SK-N-SH (cell line): ENCODE measurements at regions not wholly inside any gene's neighbourhood (a gene's known extent, or its start where the extent isn't known, plus 50 kb on each side); places are given as distances from the start of the nearest gene placed in this dataset.

Experiments
- CTCF ChIA-PET: fragments of 300-600, 350-600 bp; formaldehyde crosslinking; extraction: SDS; loops from one replicate; lab custom pipeline; 2021; lab: Yijun Ruan, JAX
- POLR2A ChIA-PET: fragments of 350-600 bp; sonication (Branson Sonifier 250); formaldehyde crosslinking; extraction: SDS; loops from one replicate; lab custom pipeline; 2020; ENCODE audit warnings: antibody characterized with exemption, inconsistent platforms; lab: Yijun Ruan, JAX
- DNase-seq: peaks from one replicate; pipeline ENCODE4 v3.0.0; 2012
- H2AFZ ChIP-seq: fragments of 200-600 bp; sonication (generic); 2 replicates; pipeline ENCODE4 v1.8.1; 2016; ENCODE audit warnings: antibody characterized with exemption, mild to moderate bottlenecking, low read depth
- H3F3A ChIP-seq: fragments of 200-600 bp; sonication (generic); replicated peaks from 2 replicates; pipeline ENCODE3; 2016; ENCODE audit warnings: antibody characterized with exemption, mild to moderate bottlenecking; ENCODE audit not compliant: insufficient read depth
- H3K27ac ChIP-seq, 2 experiments: fragments of 200-500 bp in 1 of 2; fragments of 200-600 bp in 1 of 2; sonication (Bioruptor generic) in 1 of 2; sonication (generic), shearing (Covaris generic) in 1 of 2; 2 replicates each; pipeline versions ENCODE4 v1.5.1 to v1.6.1; 2014 to 2016; ENCODE audit warnings: low read depth in 2 of 2, inconsistent platforms in 1 of 2, low read length in 1 of 2, mild to moderate bottlenecking in 1 of 2, mixed read lengths in 1 of 2
- H3K27me3 ChIP-seq: fragments of 200-600 bp; sonication (generic), shearing (Covaris generic); 2 replicates; pipeline ENCODE4 v1.6.1; 2016; ENCODE audit warnings: mixed run types; ENCODE audit not compliant: insufficient read depth
- H3K36me3 ChIP-seq, 2 experiments: fragments of 200-500 bp in 1 of 2; fragments of 200-600 bp in 1 of 2; sonication (Bioruptor generic) in 1 of 2; sonication (generic) in 1 of 2; replicated peaks in 1 of 2; 2 replicates each; pipeline versions ENCODE3 to v1.5.1; 2014 to 2016; ENCODE audit warnings: low read length in 1 of 2, mild to moderate bottlenecking in 1 of 2; ENCODE audit not compliant: insufficient read depth in 2 of 2, control insufficient read depth in 1 of 2
- H3K4me1 ChIP-seq, 2 experiments: fragments of 200-500 bp in 1 of 2; fragments of 200-600 bp in 1 of 2; sonication (Bioruptor generic) in 1 of 2; sonication (generic), shearing (Covaris generic) in 1 of 2; 2 replicates each; pipeline versions ENCODE4 v1.5.1 to v1.6.1; 2014 to 2016; ENCODE audit warnings: low read depth in 1 of 2, low read length in 1 of 2, mixed run types in 1 of 2; ENCODE audit not compliant: insufficient read depth in 2 of 2, control insufficient read depth in 1 of 2
- H3K4me2 ChIP-seq: fragments of 200-600 bp; sonication (generic), shearing (Covaris generic); 2 replicates; pipeline ENCODE4 v1.6.1; 2017; ENCODE audit warnings: mixed run types
- H3K4me3 ChIP-seq, 2 experiments: fragments of 200-500 bp in 1 of 2; fragments of 200-600 bp in 1 of 2; sonication (Bioruptor generic) in 1 of 2; sonication (generic), shearing (Covaris generic) in 1 of 2; 2 replicates each; pipeline versions ENCODE4 v1.5.1 to v1.8.1; 2014 to 2016; ENCODE audit warnings: low read depth in 2 of 2, inconsistent platforms in 1 of 2, low read length in 1 of 2, mild to moderate bottlenecking in 1 of 2, mixed read lengths in 1 of 2, moderate library complexity in 1 of 2
- H3K79me2 ChIP-seq: fragments of 200-600 bp; sonication (generic); 2 replicates; pipeline ENCODE4 v1.8.1; 2017; ENCODE audit warnings: mild to moderate bottlenecking; ENCODE audit not compliant: insufficient read depth
- H3K9ac ChIP-seq: fragments of 200-600 bp; sonication (generic); 2 replicates; pipeline ENCODE4 v1.6.1; 2017; ENCODE audit warnings: mixed run types
- H3K9me2 ChIP-seq: fragments of 200-600 bp; sonication (generic); 2 replicates; pipeline ENCODE4 v1.6.1; 2017; ENCODE audit warnings: mixed run types
- H3K9me3 ChIP-seq: fragments of 200-600 bp; sonication (generic); 2 replicates; pipeline ENCODE4 v1.6.1; 2017; ENCODE audit warnings: mixed run types, mild to moderate bottlenecking, moderate library complexity
- H4K20me1 ChIP-seq: fragments of 200-600 bp; sonication (generic); 2 replicates; pipeline ENCODE4 v1.6.1; 2017; ENCODE audit warnings: mild to moderate bottlenecking, mixed run types; ENCODE audit not compliant: insufficient read depth
- CHD2 ChIP-seq: fragments of 150-350 bp; IDR thresholded peaks from 2 replicates; pipeline ENCODE4 v1.6.1; 2018; ENCODE audit warnings: low read length; ENCODE audit not compliant: partially characterized antibody
- CTCF ChIP-seq: fragments of 200-600 bp; sonication (generic); IDR thresholded peaks from 2 replicates; pipeline ENCODE4 v1.6.1; 2017; ENCODE audit warnings: antibody characterized with exemption, mild to moderate bottlenecking, moderate library complexity
- ELF1 ChIP-seq: IDR thresholded peaks from 2 replicates; pipeline ENCODE4 v1.4.0; 2012
- EP300 ChIP-seq, 2 experiments: IDR thresholded peaks; 2 replicates each; pipeline versions ENCODE4 v1.4.0 to v1.6.1; 2012; ENCODE audit warnings: borderline replicate concordance in 1 of 2, low read depth in 1 of 2, low read length in 1 of 2
- EZH2phosphoT487 ChIP-seq: fragments of 200-600 bp; sonication (generic); IDR thresholded peaks from 2 replicates; pipeline ENCODE4 v1.6.1; 2017; ENCODE audit warnings: low read depth, mixed run types, mild to moderate bottlenecking, antibody characterized with exemption, moderate library complexity, borderline replicate concordance
- FOXJ3 ChIP-seq: sonication (generic); formaldehyde crosslinking; IDR thresholded peaks from 2 replicates; pipeline ENCODE4 v1.5.1; 2020; ENCODE audit warnings: mild to moderate bottlenecking, missing genetic modification reagents
- JUND ChIP-seq: IDR thresholded peaks from 2 replicates; pipeline ENCODE4 v1.4.0; 2012
- MEF2A ChIP-seq: IDR thresholded peaks from 2 replicates; pipeline ENCODE4 v1.4.0; 2012; ENCODE audit warnings: low read depth, borderline replicate concordance
- MXI1 ChIP-seq: IDR thresholded peaks from 2 replicates; pipeline ENCODE4 v1.6.1; 2012; ENCODE audit warnings: mild to moderate bottlenecking, low read depth, low read length, improper control_type of control experiment
- NRF1 ChIP-seq: IDR thresholded peaks from 2 replicates; pipeline ENCODE4 v1.6.1; 2012; ENCODE audit warnings: low read depth, mild to moderate bottlenecking, low read length
- POLR2AphosphoS5 ChIP-seq: IDR thresholded peaks from 2 replicates; pipeline ENCODE4 v1.6.1; 2012; ENCODE audit warnings: low read depth, low read length
- RAD21 ChIP-seq: IDR thresholded peaks from 2 replicates; pipeline ENCODE4 v1.6.1; 2012; ENCODE audit warnings: mild to moderate bottlenecking, low read length
- REST ChIP-seq: IDR thresholded peaks from 2 replicates; pipeline ENCODE4 v1.6.1; 2012; ENCODE audit warnings: mild to moderate bottlenecking, low read depth, low read length, moderate library complexity
- RFX5 ChIP-seq: IDR thresholded peaks from 2 replicates; pipeline ENCODE4 v1.6.1; 2012; ENCODE audit warnings: mild to moderate bottlenecking, improper control_type of control experiment, low read length
- SIN3A ChIP-seq: IDR thresholded peaks from 2 replicates; pipeline ENCODE4 v1.6.1; 2012; ENCODE audit warnings: low read depth, mild to moderate bottlenecking, low read length, moderate library complexity, borderline replicate concordance
- SMC3 ChIP-seq: IDR thresholded peaks from 2 replicates; pipeline ENCODE4 v1.6.1; 2012; ENCODE audit warnings: low read depth, low read length, improper control_type of control experiment
- TAF1 ChIP-seq: IDR thresholded peaks from 2 replicates; pipeline ENCODE4 v1.6.1; 2012; ENCODE audit warnings: low read depth, mild to moderate bottlenecking, low read length, moderate library complexity, borderline replicate concordance
- TCF12 ChIP-seq: IDR thresholded peaks from 2 replicates; pipeline ENCODE4 v1.4.0; 2012
- YY1 ChIP-seq: IDR thresholded peaks from 2 replicates; pipeline ENCODE4 v1.4.0; 2012; ENCODE audit warnings: low read depth, mild to moderate bottlenecking
- WGBS: methylation state at CpG from one replicate; pipeline ENCODE4 v1.1.6; 2017; ENCODE audit warnings: low lambda C conversion rate; 5-methylcytosine and 5-hydroxymethylcytosine counted together
- TF ChIP-seq, protein P1 (sequence below): IDR thresholded peaks from 2 replicates; pipeline ENCODE4 v1.4.0; 2012; ENCODE audit warnings: low read depth, borderline replicate concordance
- TF ChIP-seq, protein P2 (sequence below): fragments of 150-350 bp; IDR thresholded peaks from 2 replicates; pipeline ENCODE4 v1.6.1; 2017; ENCODE audit warnings: antibody characterized with exemption, low read length, low read depth, borderline replicate concordance
- TF ChIP-seq, protein P3 (sequence below): IDR thresholded peaks from 2 replicates; pipeline ENCODE4 v1.4.0; 2012; ENCODE audit warnings: low read depth

DNA sequence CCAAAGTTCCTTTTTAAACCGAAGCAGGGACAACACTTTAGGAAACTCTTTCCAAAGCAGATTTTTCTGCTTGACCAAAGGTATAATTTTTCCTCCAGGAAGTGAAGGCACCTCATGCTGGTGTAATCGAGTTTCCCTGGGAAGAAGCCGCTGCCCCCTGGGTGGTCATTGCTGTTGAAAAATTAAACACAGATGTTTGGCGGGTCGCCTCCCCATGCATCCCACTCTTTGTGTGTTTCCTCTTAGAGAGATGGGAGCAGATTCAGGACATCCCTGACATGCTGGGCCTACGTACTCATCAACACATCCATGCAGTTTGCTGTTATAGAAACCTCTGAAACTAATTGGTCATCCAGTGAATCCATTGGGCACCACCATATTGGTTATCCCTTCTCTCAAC is 179.2 kb upstream of the HCCS start:
- ChIA-PET POLR2A (no interaction called here), CTCF (no interaction called here)
- Histone ChIP-seq H2AFZ (no peak overlapping the region), H3K4me1 (peaks cover 0 to 3% of the 10 kb centered on the region in 2 experiments; a peak in 2 of 4 replicates), H3F3A (no peaks in the 10 kb centered on the region), H3K4me3 (no peak overlapping the region), H3K27me3 (no peaks in the 10 kb centered on the region), H3K36me3 (no peaks in the 10 kb centered on the region), H3K27ac (peak overlapping the region in 1 of 2 experiments; percentile 61; a peak in 2 of 4 replicates), H3K9ac (no peak overlapping the region), H3K9me3 (no peaks in the 10 kb centered on the region), H3K4me2 (no peak overlapping the region), H3K9me2 (no peaks in the 10 kb centered on the region), H4K20me1 (no peaks in the 10 kb centered on the region), H3K79me2 (no peaks in the 10 kb centered on the region)
- DNase-seq = peak; percentile 6
- no peak for TF ChIP-seq CHD2
- 49% methylated on average over 6 of the region's 6 CpGs for WGBS

DNA sequence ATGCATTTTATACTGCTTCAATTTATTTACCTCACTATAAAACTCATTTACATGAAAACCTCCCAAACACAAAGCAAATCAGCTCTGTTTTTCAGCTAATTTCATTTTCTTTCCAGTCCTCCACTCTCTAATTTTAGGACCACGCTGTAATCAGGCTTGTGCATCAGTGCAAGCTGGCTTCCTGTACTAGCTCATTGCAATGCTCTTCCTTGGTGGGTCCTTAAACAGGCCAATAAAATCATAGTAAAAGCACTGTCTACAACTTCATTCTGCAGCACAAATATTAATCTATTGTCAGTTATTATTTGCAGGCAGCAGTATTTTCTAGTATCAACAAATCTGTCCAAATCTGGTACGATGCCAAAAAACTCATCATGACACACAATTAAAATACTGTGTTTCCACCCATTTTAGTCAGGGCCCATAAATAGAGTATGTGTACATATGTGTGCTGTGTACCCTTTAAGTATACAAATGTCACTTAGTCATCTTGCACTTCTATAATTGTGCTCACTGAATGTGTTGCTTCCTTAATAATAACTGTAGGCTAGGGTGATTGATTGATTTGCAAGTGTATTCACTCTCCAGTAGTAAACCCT is 178.2 kb upstream of the HCCS start:
- no peaks in the 10 kb centered on the region for H3F3A ChIP-seq
- no peaks in the 10 kb centered on the region for H3K9me2 ChIP-seq
- H3K27me3 ChIP-seq = no peaks in the 10 kb centered on the region
- no peaks in the 10 kb centered on the region for H3K36me3 ChIP-seq
- CTCF ChIA-PET = no interaction called here
- 40% methylated on average over 2 of the region's 2 CpGs for WGBS
- H3K9ac ChIP-seq = no peak overlapping the region
- POLR2A ChIA-PET = no interaction called here
- H4K20me1 ChIP-seq = no peaks in the 10 kb centered on the region
- peaks cover 0 to 3% of the 10 kb centered on the region in 2 experiments; a peak in 2 of 4 replicates for H3K4me1 ChIP-seq
- no peak overlapping the region for H2AFZ ChIP-seq
- H3K4me3 ChIP-seq = no peak overlapping the region
- peak; percentile 6 for DNase-seq
- no peaks in the 10 kb centered on the region for H3K9me3 ChIP-seq
- no peak overlapping the region for H3K4me2 ChIP-seq
- peak overlapping the region in 1 of 2 experiments; percentile 65; a peak in 2 of 4 replicates for H3K27ac ChIP-seq
- no peaks in the 10 kb centered on the region for H3K79me2 ChIP-seq
- TF ChIP-seq FOXJ3 (CRISPR knock-in tag) (no peak), RFX5 (no peak), RAD21 (no peak), CTCF (no peak), SIN3A (no peak), JUND (no peak), TAF1 (no peak), MXI1 (no peak), POLR2AphosphoS5 (no peak), REST (no peak), EP300 (IDR thresholded peaks at IDR 0.05; ENCODE audit: borderline replicate concordance in 1 of 2, low read depth in 1 of 2, low read length in 1 of 2) (0 out of 4 replicates have a peak, but pooled peaks of 1 of the 2 experiments have one; percentile 21), MEF2A (no peak), SMC3 (no peak), NRF1 (no peak), YY1 (no peak), EZH2phosphoT487 (no peak), ELF1 (no peak), TCF12 (no peak)
- TF ChIP-seq, protein P1, sequence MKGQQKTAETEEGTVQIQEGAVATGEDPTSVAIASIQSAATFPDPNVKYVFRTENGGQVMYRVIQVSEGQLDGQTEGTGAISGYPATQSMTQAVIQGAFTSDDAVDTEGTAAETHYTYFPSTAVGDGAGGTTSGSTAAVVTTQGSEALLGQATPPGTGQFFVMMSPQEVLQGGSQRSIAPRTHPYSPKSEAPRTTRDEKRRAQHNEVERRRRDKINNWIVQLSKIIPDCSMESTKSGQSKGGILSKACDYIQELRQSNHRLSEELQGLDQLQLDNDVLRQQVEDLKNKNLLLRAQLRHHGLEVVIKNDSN = no peak
- TF ChIP-seq, protein P2, sequence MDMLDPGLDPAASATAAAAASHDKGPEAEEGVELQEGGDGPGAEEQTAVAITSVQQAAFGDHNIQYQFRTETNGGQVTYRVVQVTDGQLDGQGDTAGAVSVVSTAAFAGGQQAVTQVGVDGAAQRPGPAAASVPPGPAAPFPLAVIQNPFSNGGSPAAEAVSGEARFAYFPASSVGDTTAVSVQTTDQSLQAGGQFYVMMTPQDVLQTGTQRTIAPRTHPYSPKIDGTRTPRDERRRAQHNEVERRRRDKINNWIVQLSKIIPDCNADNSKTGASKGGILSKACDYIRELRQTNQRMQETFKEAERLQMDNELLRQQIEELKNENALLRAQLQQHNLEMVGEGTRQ = no peak
- TF ChIP-seq, protein P3, sequence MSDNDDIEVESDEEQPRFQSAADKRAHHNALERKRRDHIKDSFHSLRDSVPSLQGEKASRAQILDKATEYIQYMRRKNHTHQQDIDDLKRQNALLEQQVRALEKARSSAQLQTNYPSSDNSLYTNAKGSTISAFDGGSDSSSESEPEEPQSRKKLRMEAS = no peak
